HCT116 (cell line): ENCODE measurements at regions not wholly inside any gene's neighbourhood (a gene's known extent, or its start where the extent isn't known, plus 50 kb on each side); places are given as distances from the start of the nearest gene placed in this dataset.

ENCODE experiments used
- ATAC-seq: fragments of 200-7000 bp; cut with Tn5 transposase; 2 replicates; pipeline ENCODE4 v1.9.1; 2020; ENCODE audit warnings: mild to moderate bottlenecking, moderate library complexity
- BruUV-seq: library from RNA; stranded (reverse); fragments of 400-500 nt; replicated peaks from 2 replicates; lab custom pipeline; 2021; lab: Mats Ljungman, UMichigan
- CTCF ChIA-PET: fragments of 300-600 bp; sonication (Branson Sonifier 250); formaldehyde crosslinking; loops from one replicate; lab custom pipeline; 2021; ENCODE audit warnings: antibody characterized with exemption; lab: Charles Lee
- POLR2A ChIA-PET: fragments of 300-600, 350-600 bp; sonication (Branson Sonifier 250); formaldehyde crosslinking; loops from one replicate; lab custom pipeline; 2021; ENCODE audit warnings: antibody characterized with exemption; lab: Charles Lee
- RAD21 ChIA-PET, 2 experiments: fragments of 300-600 bp; sonication (Branson Sonifier 250); formaldehyde crosslinking; loops; one replicate each; lab custom pipeline; 2023; ENCODE audit warnings: low total read pairs in 2 of 2; ENCODE audit not compliant: uncharacterized antibody in 2 of 2, unreplicated experiment in 2 of 2, low non-redundant PET in 1 of 2; lab: Charles Lee
- DNase-seq: peaks from one replicate; pipeline ENCODE4 v3.0.0-alpha.2; 2010; ENCODE audit warnings: low read depth, low spot score
- H2AFZ ChIP-seq: fragments of 200-600 bp; shearing (Covaris generic), sonication (generic); 2 replicates; pipeline ENCODE4 v1.6.1; 2017; ENCODE audit warnings: low read depth, mixed run types, mixed read lengths, antibody characterized with exemption, low read length; ENCODE audit not compliant: poor library complexity, severe bottlenecking
- H3K27ac ChIP-seq: 2 replicates; pipeline ENCODE4 v1.5.1; 2012; ENCODE audit warnings: low read depth, low read length
- H3K27me3 ChIP-seq: fragments of 200-600 bp; sonication (generic); 2 replicates; pipeline ENCODE4 v1.6.1; 2016; ENCODE audit warnings: mixed run types, low read length, mixed read lengths; ENCODE audit not compliant: insufficient read depth
- H3K36me3 ChIP-seq, 2 experiments: fragments of 200-500 bp in 1 of 2; fragments of 200-600 bp in 1 of 2; sonication (Bioruptor generic) in 1 of 2; sonication (generic) in 1 of 2; 2 replicates each; pipeline versions ENCODE4 v1.5.1 to v1.6.1; 2014 to 2016; ENCODE audit warnings: low read length in 2 of 2, inconsistent platforms in 1 of 2, mixed read lengths in 1 of 2, mixed run types in 1 of 2; ENCODE audit not compliant: insufficient read depth in 2 of 2, control insufficient read depth in 1 of 2
- H3K4me1 ChIP-seq, 2 experiments: fragments of 200-600 bp in 1 of 2; sonication (generic) in 1 of 2; 2 replicates each; pipeline versions ENCODE4 v1.5.1 to v1.6.1; 2012 to 2017; ENCODE audit warnings: low read length in 2 of 2, inconsistent platforms in 1 of 2, mild to moderate bottlenecking in 1 of 2, mixed read lengths in 1 of 2, mixed run types in 1 of 2, moderate library complexity in 1 of 2; ENCODE audit not compliant: insufficient read depth in 2 of 2, control insufficient read depth in 1 of 2
- H3K4me2 ChIP-seq: fragments of 200-600 bp; sonication (generic); 2 replicates; pipeline ENCODE4 v1.6.1; 2017; ENCODE audit warnings: mixed run types, low read length, mixed read lengths
- H3K4me3 ChIP-seq, 2 experiments: fragments of 200-600 bp in 1 of 2; sonication (generic) in 1 of 2; replicated peaks in 1 of 2; 2 replicates each; pipeline ENCODE4 v1.5.1; 2011 to 2016; ENCODE audit warnings: low read length in 2 of 2, control low read depth in 1 of 2, low read depth in 1 of 2, mild to moderate bottlenecking in 1 of 2, mixed read lengths in 1 of 2, mixed run types in 1 of 2
- H3K79me2 ChIP-seq: fragments of 200-600 bp; sonication (generic); 2 replicates; pipeline ENCODE4 v1.6.1; 2017; ENCODE audit warnings: mild to moderate bottlenecking, mixed run types, low read length, moderate library complexity, mixed read lengths; ENCODE audit not compliant: insufficient read depth
- H3K9ac ChIP-seq: fragments of 200-600 bp; sonication (generic); 2 replicates; pipeline ENCODE4 v1.6.1; 2016; ENCODE audit warnings: low read length, mixed read lengths
- H3K9me2 ChIP-seq: fragments of 200-600 bp; sonication (generic), shearing (Covaris generic); 2 replicates; pipeline ENCODE4 v1.6.1; 2017; ENCODE audit warnings: mixed run types, mild to moderate bottlenecking, moderate library complexity; ENCODE audit not compliant: insufficient read depth
- H3K9me3 ChIP-seq, 2 experiments: fragments of 200-500 bp in 1 of 2; fragments of 200-600 bp in 1 of 2; sonication (Bioruptor generic) in 1 of 2; sonication (generic) in 1 of 2; 2 replicates each; pipeline ENCODE4 v1.6.1; 2014 to 2017; ENCODE audit warnings: low read length in 2 of 2, mixed read lengths in 2 of 2, inconsistent platforms in 1 of 2, low read depth in 1 of 2, mild to moderate bottlenecking in 1 of 2, mixed run types in 1 of 2, moderate library complexity in 1 of 2; ENCODE audit not compliant: control insufficient read depth in 1 of 2, insufficient read depth in 1 of 2
- H4K20me1 ChIP-seq: fragments of 200-600 bp; sonication (generic), shearing (Covaris generic); 2 replicates; pipeline ENCODE4 v1.6.1; 2017; ENCODE audit warnings: mixed run types, mild to moderate bottlenecking, moderate library complexity; ENCODE audit not compliant: insufficient read depth
- CBX3 ChIP-seq: IDR thresholded peaks from 2 replicates; pipeline ENCODE4 v1.6.1; 2012; ENCODE audit warnings: low read depth
- ELF1 ChIP-seq: IDR thresholded peaks from 2 replicates; pipeline ENCODE4 v1.6.1; 2012; ENCODE audit warnings: low read depth, borderline replicate concordance
- EZH2 ChIP-seq: fragments of 200-600 bp; sonication (generic); IDR thresholded peaks from 2 replicates; pipeline ENCODE4 v1.6.1; 2017; ENCODE audit warnings: antibody characterized with exemption, mixed run types
- JUND ChIP-seq: IDR thresholded peaks from 2 replicates; pipeline ENCODE4 v1.6.1; 2012
- POLR2A ChIP-seq: IDR thresholded peaks from 2 replicates; pipeline ENCODE4 v1.7.0; 2011; ENCODE audit warnings: borderline replicate concordance; ENCODE audit not compliant: insufficient read depth, insufficient read length; ENCODE audit errors: extremely low read depth
- RAD21 ChIP-seq: IDR thresholded peaks from 2 replicates; pipeline ENCODE4 v1.6.1; 2012; ENCODE audit warnings: low read depth, mild to moderate bottlenecking
- SIN3A ChIP-seq: IDR thresholded peaks from 2 replicates; pipeline ENCODE4 v1.6.1; 2012; ENCODE audit warnings: low read depth
- SP1 ChIP-seq: IDR thresholded peaks from 2 replicates; pipeline ENCODE4 v1.6.1; 2012; ENCODE audit warnings: low read depth
- SRF ChIP-seq: IDR thresholded peaks from 2 replicates; pipeline ENCODE4 v1.6.1; 2012; ENCODE audit warnings: low read depth
- TCF7L2 ChIP-seq: IDR thresholded peaks from 2 replicates; pipeline ENCODE4 v1.7.0; 2011; ENCODE audit warnings: borderline replicate concordance, inconsistent platforms; ENCODE audit not compliant: insufficient read depth, insufficient read length; ENCODE audit errors: extremely low read depth
- YY1 ChIP-seq: IDR thresholded peaks from 2 replicates; pipeline ENCODE4 v1.6.1; 2011; ENCODE audit warnings: low read length, low read depth, moderate library complexity, mild to moderate bottlenecking; ENCODE audit not compliant: insufficient replicate concordance; ENCODE audit errors: extremely low read depth
- ZNF274 ChIP-seq: fragments of 200-500 bp; sonication (Bioruptor generic); IDR thresholded peaks from 2 replicates; pipeline ENCODE4 v1.6.1; 2014; ENCODE audit warnings: mild to moderate bottlenecking, low read depth, low read length, inconsistent platforms
- intact Hi-C: fragments of 100-400 bp; cut with micrococcal nuclease; formaldehyde crosslinking; loops from 2 replicates; pipeline ENCODE4 v1.10.0; 2022
- TF ChIP-seq, protein P1 (sequence below): IDR thresholded peaks from 2 replicates; pipeline ENCODE4 v1.6.1; 2011; ENCODE audit warnings: mild to moderate bottlenecking, low read length, moderate library complexity; ENCODE audit not compliant: insufficient replicate concordance; ENCODE audit errors: extremely low read depth
- TF ChIP-seq, protein P2 (sequence below), 3 experiments: fragments of 200-600 bp in 1 of 3; sonication (generic) in 1 of 3; IDR thresholded peaks in 2 of 3; conservative IDR thresholded peaks in 1 of 3; 2 replicates each; pipeline ENCODE4 v1.5.1; 2012 to 2017; ENCODE audit warnings: low read depth in 2 of 3, low read length in 2 of 3, antibody characterized with exemption in 1 of 3, borderline replicate concordance in 1 of 3, control low read depth in 1 of 3, mild to moderate bottlenecking in 1 of 3, mixed read lengths in 1 of 3, mixed run types in 1 of 3, moderate library complexity in 1 of 3; ENCODE audit not compliant: insufficient read depth in 1 of 3
- TF ChIP-seq, protein P3 (sequence below): IDR thresholded peaks from 2 replicates; pipeline ENCODE4 v1.6.1; 2012

DNA sequence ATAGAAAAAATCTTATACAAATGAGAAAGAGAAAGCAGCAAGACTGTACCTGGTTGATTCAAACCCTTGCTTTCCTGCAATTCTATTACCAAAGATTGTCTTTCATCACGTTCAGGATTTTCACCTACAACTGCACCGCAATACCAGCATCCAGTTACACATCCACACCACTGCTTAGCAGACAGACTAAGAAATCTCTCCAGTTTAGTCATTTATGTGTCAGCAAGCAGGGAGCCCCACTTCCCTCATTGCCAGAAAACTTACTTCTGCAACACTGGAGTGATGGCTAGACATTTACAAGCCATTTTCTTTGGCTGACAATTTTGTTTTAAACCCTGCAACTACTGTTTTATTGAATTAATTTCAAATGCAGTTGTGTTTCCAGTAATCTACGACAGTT is 359.6 kb upstream of the MEOX2 start:
- BruUV-seq = no TSS peak
- H4K20me1 ChIP-seq = no peaks in the 10 kb centered on the region
- ATAC-seq (no peak), DNase-seq (no peak)
- H3K9me3 ChIP-seq = no peaks in the 10 kb centered on the region
- TF ChIP-seq, protein P1, sequence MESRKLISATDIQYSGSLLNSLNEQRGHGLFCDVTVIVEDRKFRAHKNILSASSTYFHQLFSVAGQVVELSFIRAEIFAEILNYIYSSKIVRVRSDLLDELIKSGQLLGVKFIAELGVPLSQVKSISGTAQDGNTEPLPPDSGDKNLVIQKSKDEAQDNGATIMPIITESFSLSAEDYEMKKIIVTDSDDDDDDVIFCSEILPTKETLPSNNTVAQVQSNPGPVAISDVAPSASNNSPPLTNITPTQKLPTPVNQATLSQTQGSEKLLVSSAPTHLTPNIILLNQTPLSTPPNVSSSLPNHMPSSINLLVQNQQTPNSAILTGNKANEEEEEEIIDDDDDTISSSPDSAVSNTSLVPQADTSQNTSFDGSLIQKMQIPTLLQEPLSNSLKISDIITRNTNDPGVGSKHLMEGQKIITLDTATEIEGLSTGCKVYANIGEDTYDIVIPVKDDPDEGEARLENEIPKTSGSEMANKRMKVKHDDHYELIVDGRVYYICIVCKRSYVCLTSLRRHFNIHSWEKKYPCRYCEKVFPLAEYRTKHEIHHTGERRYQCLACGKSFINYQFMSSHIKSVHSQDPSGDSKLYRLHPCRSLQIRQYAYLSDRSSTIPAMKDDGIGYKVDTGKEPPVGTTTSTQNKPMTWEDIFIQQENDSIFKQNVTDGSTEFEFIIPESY = no peak
- TF ChIP-seq EZH2 (no peak), JUND (no peak), POLR2A (no peak), SIN3A (no peak), RAD21 (no peak), SRF (no peak), YY1 (no peak), ZNF274 (no peak), SP1 (no peak), CBX3 (no peak), TCF7L2 (no peak), ELF1 (no peak)
- TF ChIP-seq, protein P2, sequence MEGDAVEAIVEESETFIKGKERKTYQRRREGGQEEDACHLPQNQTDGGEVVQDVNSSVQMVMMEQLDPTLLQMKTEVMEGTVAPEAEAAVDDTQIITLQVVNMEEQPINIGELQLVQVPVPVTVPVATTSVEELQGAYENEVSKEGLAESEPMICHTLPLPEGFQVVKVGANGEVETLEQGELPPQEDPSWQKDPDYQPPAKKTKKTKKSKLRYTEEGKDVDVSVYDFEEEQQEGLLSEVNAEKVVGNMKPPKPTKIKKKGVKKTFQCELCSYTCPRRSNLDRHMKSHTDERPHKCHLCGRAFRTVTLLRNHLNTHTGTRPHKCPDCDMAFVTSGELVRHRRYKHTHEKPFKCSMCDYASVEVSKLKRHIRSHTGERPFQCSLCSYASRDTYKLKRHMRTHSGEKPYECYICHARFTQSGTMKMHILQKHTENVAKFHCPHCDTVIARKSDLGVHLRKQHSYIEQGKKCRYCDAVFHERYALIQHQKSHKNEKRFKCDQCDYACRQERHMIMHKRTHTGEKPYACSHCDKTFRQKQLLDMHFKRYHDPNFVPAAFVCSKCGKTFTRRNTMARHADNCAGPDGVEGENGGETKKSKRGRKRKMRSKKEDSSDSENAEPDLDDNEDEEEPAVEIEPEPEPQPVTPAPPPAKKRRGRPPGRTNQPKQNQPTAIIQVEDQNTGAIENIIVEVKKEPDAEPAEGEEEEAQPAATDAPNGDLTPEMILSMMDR (IDR thresholded peaks at IDR 0.05 in 2 of 3, conservative IDR thresholded peaks at IDR 0.05 in 1 of 3; ENCODE audit: borderline replicate concordance in 1 of 3, insufficient read depth in 1 of 3, low read depth in 2 of 3, low read length in 2 of 3) = no peak
- TF ChIP-seq, protein P3, sequence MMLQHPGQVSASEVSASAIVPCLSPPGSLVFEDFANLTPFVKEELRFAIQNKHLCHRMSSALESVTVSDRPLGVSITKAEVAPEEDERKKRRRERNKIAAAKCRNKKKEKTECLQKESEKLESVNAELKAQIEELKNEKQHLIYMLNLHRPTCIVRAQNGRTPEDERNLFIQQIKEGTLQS = no peak
- H3K36me3 ChIP-seq = no peaks in the 10 kb centered on the region
- no peaks in the 10 kb centered on the region for H3K4me1 ChIP-seq
- RAD21 ChIA-PET = no interaction called here
- intact Hi-C loops = no loop called here
- no peaks in the 10 kb centered on the region for H3K9me2 ChIP-seq
- no peak overlapping the region for H2AFZ ChIP-seq
- POLR2A ChIA-PET = no interaction called here
- CTCF ChIA-PET = no interaction called here
- no peak overlapping the region for H3K27ac ChIP-seq
- H3K4me3 ChIP-seq = no peak overlapping the region
- H3K27me3 ChIP-seq = no peaks in the 10 kb centered on the region
- H3K79me2 ChIP-seq = no peaks in the 10 kb centered on the region
- H3K9ac ChIP-seq = no peak overlapping the region
- H3K4me2 ChIP-seq = no peak overlapping the region
